22Rv1 (cell line): ENCODE measurements at regions not wholly inside any gene's neighbourhood (a gene's known extent, or its start where the extent isn't known, plus 50 kb on each side); places are given as distances from the start of the nearest gene placed in this dataset.

ENCODE experiments used
- CTCF ChIP-seq: fragments of 450-650 bp; IDR thresholded peaks from 2 replicates; pipeline ENCODE4 v1.5.1; 2017; ENCODE audit warnings: mild to moderate bottlenecking
- ZFX ChIP-seq: fragments of 450-650 bp; IDR thresholded peaks from 2 replicates; pipeline ENCODE4 v1.6.1; 2017; ENCODE audit warnings: antibody characterized with exemption, borderline replicate concordance

GRCh38 chr18:71362140-71362539, 1073.3 kb downstream of the SOCS6 start:
- no peak for TF ChIP-seq CTCF
- no peak for TF ChIP-seq ZFX
